H9 (cell line): ENCODE measurements at regions not wholly inside any gene's neighbourhood (a gene's known extent, or its start where the extent isn't known, plus 50 kb on each side); places are given as distances from the start of the nearest gene placed in this dataset.

Experiments
- DNase-seq: peaks from one replicate; pipeline ENCODE4 v3.0.0-alpha.2; 2017
- H2AFZ ChIP-seq: one replicate; pipeline ENCODE4 v1.6.1; 2013; ENCODE audit warnings: mild to moderate bottlenecking, low read length, control low read depth, moderate library complexity
- H2AK5ac ChIP-seq: 2 replicates; pipeline ENCODE4 v1.6.1; 2013; ENCODE audit warnings: low read length, control low read depth, mixed read lengths; ENCODE audit not compliant: insufficient read length
- H2BK120ac ChIP-seq: one replicate; pipeline ENCODE4 v1.6.1; 2013; ENCODE audit warnings: low read depth, mild to moderate bottlenecking, low read length, control low read depth, inconsistent platforms; ENCODE audit not compliant: poor library complexity, severe bottlenecking
- H2BK12ac ChIP-seq: 2 replicates; pipeline ENCODE4 v1.6.1; 2013; ENCODE audit warnings: low read length, control low read depth, mixed read lengths, low read depth; ENCODE audit not compliant: insufficient read length
- H2BK15ac ChIP-seq: 2 replicates; pipeline ENCODE4 v1.6.1; 2013; ENCODE audit warnings: low read depth, low read length, control low read depth
- H2BK20ac ChIP-seq: one replicate; pipeline ENCODE4 v1.6.1; 2013; ENCODE audit warnings: low read depth, mild to moderate bottlenecking, low read length, control low read depth, inconsistent platforms; ENCODE audit not compliant: poor library complexity, severe bottlenecking
- H2BK5ac ChIP-seq: 2 replicates; pipeline ENCODE4 v1.6.1; 2013; ENCODE audit warnings: low read length, control low read depth, mixed read lengths; ENCODE audit not compliant: insufficient read length
- H3K14ac ChIP-seq: 2 replicates; pipeline ENCODE4 v1.6.1; 2013; ENCODE audit warnings: low read length, control low read depth; ENCODE audit not compliant: insufficient read depth
- H3K18ac ChIP-seq: 2 replicates; pipeline ENCODE4 v1.6.1; 2013; ENCODE audit warnings: low read depth, mild to moderate bottlenecking, mixed read lengths, low read length, control low read depth; ENCODE audit not compliant: insufficient read length
- H3K23ac ChIP-seq: 2 replicates; pipeline ENCODE4 v1.6.1; 2013; ENCODE audit warnings: low read length, control low read depth, mixed read lengths, low read depth; ENCODE audit not compliant: insufficient read length
- H3K23me2 ChIP-seq: 2 replicates; pipeline ENCODE4 v1.6.1; 2013; ENCODE audit warnings: low read depth, mild to moderate bottlenecking, mixed read lengths, low read length, control low read depth; ENCODE audit not compliant: insufficient read length, poor library complexity, severe bottlenecking
- H3K27ac ChIP-seq: 2 replicates; pipeline ENCODE4 v1.5.1; 2013; ENCODE audit warnings: low read length, control low read depth, mixed read lengths, low read depth; ENCODE audit not compliant: insufficient read length
- H3K27me3 ChIP-seq: 2 replicates; pipeline ENCODE4 v1.6.1; 2013; ENCODE audit warnings: low read length, control low read depth, inconsistent platforms; ENCODE audit not compliant: insufficient read depth
- H3K4ac ChIP-seq: 2 replicates; pipeline ENCODE4 v1.6.1; 2013; ENCODE audit warnings: low read depth, mild to moderate bottlenecking, control low read depth, inconsistent platforms, low read length, moderate library complexity
- H3K4me1 ChIP-seq: 2 replicates; pipeline ENCODE4 v1.6.1; 2013; ENCODE audit warnings: low read length, control low read depth, inconsistent platforms; ENCODE audit not compliant: insufficient read depth
- H3K4me2 ChIP-seq: 2 replicates; pipeline ENCODE4 v1.6.1; 2013; ENCODE audit warnings: low read length, control low read depth, mixed read lengths; ENCODE audit not compliant: insufficient read length, insufficient read depth
- H3K56ac ChIP-seq: 2 replicates; pipeline ENCODE4 v1.6.1; 2013; ENCODE audit warnings: low read depth, mild to moderate bottlenecking, mixed read lengths, low read length, control low read depth; ENCODE audit not compliant: insufficient read length
- H3K79me1 ChIP-seq: 2 replicates; pipeline ENCODE4 v1.6.1; 2013; ENCODE audit warnings: low read depth, mild to moderate bottlenecking, moderate library complexity, low read length, control low read depth, inconsistent platforms; ENCODE audit not compliant: insufficient read depth, poor library complexity, severe bottlenecking
- H3K79me2 ChIP-seq: 2 replicates; pipeline ENCODE4 v1.6.1; 2013; ENCODE audit warnings: low read length, control low read depth, inconsistent platforms; ENCODE audit not compliant: insufficient read depth
- H3K9ac ChIP-seq: 2 replicates; pipeline ENCODE4 v1.6.1; 2013; ENCODE audit warnings: low read length, control low read depth, mixed read lengths; ENCODE audit not compliant: insufficient read length; ENCODE audit errors: extremely low read depth
- H3K9me3 ChIP-seq: one replicate; pipeline ENCODE4 v1.6.1; 2013; ENCODE audit warnings: low read depth, low read length, inconsistent platforms; ENCODE audit not compliant: control insufficient read depth
- H3T11ph ChIP-seq: one replicate; pipeline ENCODE4 v1.6.1; 2013; ENCODE audit warnings: mild to moderate bottlenecking, low read length, control low read depth, inconsistent platforms
- H4K20me1 ChIP-seq: one replicate; pipeline ENCODE4 v1.6.1; 2013; ENCODE audit not compliant: control insufficient read depth, insufficient read length, insufficient read depth
- H4K5ac ChIP-seq: 2 replicates; pipeline ENCODE4 v1.6.1; 2013; ENCODE audit warnings: low read depth, mild to moderate bottlenecking, mixed read lengths, low read length, control low read depth; ENCODE audit not compliant: insufficient read length
- H4K8ac ChIP-seq: replicated peaks from 2 replicates; pipeline ENCODE4 v1.6.1; 2013; ENCODE audit warnings: low read length, control low read depth, mixed read lengths, low read depth; ENCODE audit not compliant: insufficient read length
- H4K91ac ChIP-seq: 2 replicates; pipeline ENCODE4 v1.6.1; 2013; ENCODE audit warnings: low read depth, mild to moderate bottlenecking, moderate library complexity, mixed read lengths, low read length, control low read depth; ENCODE audit not compliant: insufficient read length
- H3K27ac Mint-ChIP-seq, 3 experiments: 2 replicates in 2 of 3; 3 replicates in 1 of 3; pipeline ENCODE4 v1.8.0; 2020 to 2021; ENCODE audit warnings: mixed read lengths in 3 of 3, mild to moderate bottlenecking in 1 of 3, moderate library complexity in 1 of 3
- H3K27me3 Mint-ChIP-seq: 2 replicates; pipeline ENCODE4 v1.8.0; 2021; ENCODE audit warnings: low read depth, mild to moderate bottlenecking, moderate library complexity, mixed read lengths
- H3K36me3 Mint-ChIP-seq, 3 experiments: 2 replicates in 2 of 3; 3 replicates in 1 of 3; pipeline ENCODE4 v1.8.0; 2020 to 2021; ENCODE audit warnings: low read depth in 3 of 3, mixed read lengths in 3 of 3; ENCODE audit not compliant: insufficient read depth in 1 of 3
- H3K4me1 Mint-ChIP-seq, 2 experiments: 2 replicates each; pipeline ENCODE4 v1.8.0; 2020; ENCODE audit warnings: mixed read lengths in 2 of 2
- H3K4me3 Mint-ChIP-seq, 2 experiments: 2 replicates in 1 of 2; 3 replicates in 1 of 2; pipeline ENCODE4 v1.8.0; 2020 to 2021; ENCODE audit warnings: mild to moderate bottlenecking in 2 of 2, mixed read lengths in 2 of 2, moderate library complexity in 1 of 2
- H3K9me3 Mint-ChIP-seq, 2 experiments: 2 replicates in 1 of 2; 3 replicates in 1 of 2; pipeline ENCODE4 v1.8.0; 2020; ENCODE audit warnings: mild to moderate bottlenecking in 2 of 2, mixed read lengths in 2 of 2, moderate library complexity in 1 of 2
- WGBS: extraction: QIAGEN DNeasy Blood & Tissue Kit; methylation state at CpG from one replicate; pipeline ENCODE4 v1.1.7; 2013; ENCODE audit warnings: missing lambda C conversion rate, low lambda C conversion rate, mixed read lengths; ENCODE audit not compliant: insufficient read length; ENCODE audit errors: extremely low coverage; 5-methylcytosine and 5-hydroxymethylcytosine counted together
- TF ChIP-seq, protein P1 (sequence below): fragments of 200-600 bp; sonication (generic); conservative IDR thresholded peaks from 3 replicates; pipeline ENCODE4 v1.8.0; 2021; ENCODE audit warnings: antibody characterized with exemption, mild to moderate bottlenecking

DNA sequence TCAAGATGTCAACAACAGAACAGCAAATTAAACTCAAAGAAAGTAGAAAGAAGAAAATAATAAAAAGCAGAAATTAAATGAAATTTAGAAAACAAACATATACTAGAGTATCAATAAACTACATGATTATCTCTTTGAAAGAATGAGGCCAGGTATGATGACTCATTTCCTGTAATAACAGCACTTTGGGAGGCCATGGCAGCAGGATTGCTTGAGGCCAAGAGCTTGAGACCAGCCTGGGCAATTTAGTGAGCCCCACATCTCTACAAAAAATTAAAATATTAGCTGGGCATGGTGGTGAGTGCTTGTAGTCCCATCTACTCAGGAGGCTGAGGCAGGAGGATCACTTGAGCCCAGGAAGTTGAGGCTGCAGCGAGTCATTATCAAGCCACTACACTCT, 232.5 kb downstream of the RAB11FIP4 start:
- H3K79me1 ChIP-seq, result no peaks in the 10 kb centered on the region
- H3K18ac ChIP-seq, result no peak overlapping the region
- H3K4me1 ChIP-seq, result no peaks in the 10 kb centered on the region
- H3K4me2 ChIP-seq, result no peak overlapping the region
- H2AK5ac ChIP-seq, result no peak overlapping the region
- no peak overlapping the region for H3K9ac ChIP-seq
- no peak overlapping the region for H3K27ac Mint-ChIP-seq
- H4K5ac ChIP-seq, result no peak overlapping the region
- no peak overlapping the region for H4K91ac ChIP-seq
- no peaks in the 10 kb centered on the region for H3K9me3 ChIP-seq
- no peak overlapping the region for H2AFZ ChIP-seq
- no peaks in the 10 kb centered on the region for H4K20me1 ChIP-seq
- H3K27ac ChIP-seq, result no peak overlapping the region
- no peaks in the 10 kb centered on the region for H3K23me2 ChIP-seq
- H3K27me3 ChIP-seq, result no peaks in the 10 kb centered on the region
- no peak overlapping the region for H2BK5ac ChIP-seq
- peaks cover 0 to 3% (median 0%) of the 10 kb centered on the region in 3 experiments; a peak in 3 of 7 replicates for H3K36me3 Mint-ChIP-seq
- DNase-seq, result no peak
- H3K23ac ChIP-seq, result no peak overlapping the region
- no CpG with 5 or more reads among the region's 1 CpG for WGBS
- no peak overlapping the region for H3T11ph ChIP-seq
- no peak overlapping the region for H2BK120ac ChIP-seq
- H3K9me3 Mint-ChIP-seq, result peaks cover 9 to 13% of the 10 kb centered on the region in 2 experiments; a peak in 4 of 5 replicates
- H3K56ac ChIP-seq, result no peak overlapping the region
- no peak overlapping the region for H3K14ac ChIP-seq
- H4K8ac ChIP-seq, result no peak overlapping the region
- no peak overlapping the region for H3K4ac ChIP-seq
- H2BK20ac ChIP-seq, result no peak overlapping the region
- H3K4me3 Mint-ChIP-seq, result no peak overlapping the region
- TF ChIP-seq, protein P1, sequence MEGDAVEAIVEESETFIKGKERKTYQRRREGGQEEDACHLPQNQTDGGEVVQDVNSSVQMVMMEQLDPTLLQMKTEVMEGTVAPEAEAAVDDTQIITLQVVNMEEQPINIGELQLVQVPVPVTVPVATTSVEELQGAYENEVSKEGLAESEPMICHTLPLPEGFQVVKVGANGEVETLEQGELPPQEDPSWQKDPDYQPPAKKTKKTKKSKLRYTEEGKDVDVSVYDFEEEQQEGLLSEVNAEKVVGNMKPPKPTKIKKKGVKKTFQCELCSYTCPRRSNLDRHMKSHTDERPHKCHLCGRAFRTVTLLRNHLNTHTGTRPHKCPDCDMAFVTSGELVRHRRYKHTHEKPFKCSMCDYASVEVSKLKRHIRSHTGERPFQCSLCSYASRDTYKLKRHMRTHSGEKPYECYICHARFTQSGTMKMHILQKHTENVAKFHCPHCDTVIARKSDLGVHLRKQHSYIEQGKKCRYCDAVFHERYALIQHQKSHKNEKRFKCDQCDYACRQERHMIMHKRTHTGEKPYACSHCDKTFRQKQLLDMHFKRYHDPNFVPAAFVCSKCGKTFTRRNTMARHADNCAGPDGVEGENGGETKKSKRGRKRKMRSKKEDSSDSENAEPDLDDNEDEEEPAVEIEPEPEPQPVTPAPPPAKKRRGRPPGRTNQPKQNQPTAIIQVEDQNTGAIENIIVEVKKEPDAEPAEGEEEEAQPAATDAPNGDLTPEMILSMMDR, result no peak
- peaks cover 2% of the 10 kb centered on the region; the same call in 1 of the 2 replicates for H3K27me3 Mint-ChIP-seq
- no peak overlapping the region for H2BK12ac ChIP-seq
- H3K4me1 Mint-ChIP-seq, result no peaks in the 10 kb centered on the region
- no peaks in the 10 kb centered on the region for H3K79me2 ChIP-seq
- no peak overlapping the region for H2BK15ac ChIP-seq
